ENCODE measurements at regions not wholly inside any gene's neighbourhood (a gene's known extent, or its start where the extent isn't known, plus 50 kb on each side); places are given as distances from the start of the nearest gene placed in this dataset.

DNA sequence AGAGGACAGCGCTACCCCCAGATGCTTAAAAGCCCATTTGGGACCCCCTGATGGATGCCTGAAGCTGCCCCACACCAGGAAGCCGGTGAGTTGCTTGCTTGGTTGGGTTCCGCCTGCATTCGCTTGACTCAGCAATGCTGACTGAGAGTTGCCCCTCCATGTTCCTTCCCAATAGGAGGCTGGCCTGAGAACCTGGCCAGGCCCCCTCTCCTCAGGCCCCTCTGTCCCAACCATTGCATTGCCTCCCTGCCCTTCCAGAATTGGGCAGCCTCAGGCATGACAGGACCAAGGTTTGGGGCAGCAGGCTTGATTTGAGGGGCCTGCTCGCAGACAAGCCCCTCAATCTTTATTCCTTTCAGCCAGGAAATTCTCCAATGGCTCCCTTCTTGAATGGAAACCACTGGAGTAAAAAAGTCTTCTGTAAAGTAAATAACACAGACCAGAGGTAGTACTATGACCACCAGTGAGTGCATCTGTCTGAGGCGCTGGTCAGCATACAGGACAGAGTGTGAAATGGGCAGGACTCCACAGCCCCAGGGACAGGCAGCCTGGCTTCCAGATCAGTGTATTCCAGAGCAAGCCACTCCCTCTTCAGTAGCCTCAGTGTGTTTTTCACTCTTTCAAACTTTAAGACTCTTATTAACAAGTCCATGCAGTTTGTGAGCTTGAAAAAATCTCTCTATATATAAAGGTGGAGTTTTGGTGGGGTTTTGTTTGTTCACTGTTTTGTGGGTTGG, 104.7 kb downstream of the C1QL2 start:
- DNase-seq (ENCODE audit: low read depth), result no peak
- no peak overlapping the region for H3K4me3 ChIP-seq (ENCODE audit: low read length)
- TF ChIP-seq, protein P1, sequence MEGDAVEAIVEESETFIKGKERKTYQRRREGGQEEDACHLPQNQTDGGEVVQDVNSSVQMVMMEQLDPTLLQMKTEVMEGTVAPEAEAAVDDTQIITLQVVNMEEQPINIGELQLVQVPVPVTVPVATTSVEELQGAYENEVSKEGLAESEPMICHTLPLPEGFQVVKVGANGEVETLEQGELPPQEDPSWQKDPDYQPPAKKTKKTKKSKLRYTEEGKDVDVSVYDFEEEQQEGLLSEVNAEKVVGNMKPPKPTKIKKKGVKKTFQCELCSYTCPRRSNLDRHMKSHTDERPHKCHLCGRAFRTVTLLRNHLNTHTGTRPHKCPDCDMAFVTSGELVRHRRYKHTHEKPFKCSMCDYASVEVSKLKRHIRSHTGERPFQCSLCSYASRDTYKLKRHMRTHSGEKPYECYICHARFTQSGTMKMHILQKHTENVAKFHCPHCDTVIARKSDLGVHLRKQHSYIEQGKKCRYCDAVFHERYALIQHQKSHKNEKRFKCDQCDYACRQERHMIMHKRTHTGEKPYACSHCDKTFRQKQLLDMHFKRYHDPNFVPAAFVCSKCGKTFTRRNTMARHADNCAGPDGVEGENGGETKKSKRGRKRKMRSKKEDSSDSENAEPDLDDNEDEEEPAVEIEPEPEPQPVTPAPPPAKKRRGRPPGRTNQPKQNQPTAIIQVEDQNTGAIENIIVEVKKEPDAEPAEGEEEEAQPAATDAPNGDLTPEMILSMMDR (IDR thresholded peaks at IDR 0.05; ENCODE audit: insufficient read depth, low read depth, low read length, missing control alignments), result no peak

- no peak overlapping the region for H3K4me3 ChIP-seq (ENCODE audit: low read length)
- DNase-seq (ENCODE audit: low read depth), result no peak
- TF ChIP-seq, protein P1 (IDR thresholded peaks at IDR 0.05; ENCODE audit: insufficient read depth, low read depth, low read length, missing control alignments), result no peak
Measured at GRCh38 chr2:119051263-119051662, 107.3 kb downstream of the C1QL2 start.

DNA sequence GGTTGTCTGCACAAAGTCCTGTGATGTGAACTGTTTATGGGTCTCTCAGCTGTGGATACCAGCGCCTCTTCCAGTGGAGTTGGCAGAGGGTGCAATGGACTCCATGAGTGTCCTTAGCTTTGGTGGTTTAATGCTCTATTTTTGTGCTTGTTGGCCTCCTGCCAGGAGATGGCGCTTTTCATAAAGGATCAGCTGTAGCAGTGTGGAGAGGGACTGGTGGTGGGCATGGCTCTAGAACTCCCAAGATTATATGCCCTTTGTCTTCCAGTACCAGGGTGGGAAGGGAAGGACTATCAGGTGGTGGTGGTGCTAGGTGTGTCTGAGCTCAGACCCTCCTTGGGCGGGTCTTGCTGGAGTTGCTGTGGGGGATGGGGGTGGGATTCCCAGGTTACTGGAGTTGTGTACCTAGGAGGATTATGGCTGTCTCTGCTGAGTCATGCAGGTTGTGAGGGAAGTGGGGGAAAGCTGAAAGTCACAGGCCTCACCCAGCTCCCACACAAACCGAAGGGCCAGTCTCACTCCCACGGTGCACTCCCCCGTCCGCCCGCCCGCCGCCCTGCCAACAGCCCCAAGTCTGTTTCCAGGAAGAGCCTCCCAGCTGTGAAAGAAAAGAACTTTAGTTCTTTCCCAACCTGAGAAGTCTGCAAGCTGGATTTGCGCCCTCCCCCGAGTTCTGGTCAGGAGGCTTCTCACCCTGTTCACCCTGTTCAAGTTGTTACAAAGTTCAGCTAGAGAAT, 108.1 kb downstream of the MARCO start:
- DNase-seq (ENCODE audit: low read depth), result no peak
- no peak overlapping the region for H3K4me3 ChIP-seq (ENCODE audit: low read length)
- TF ChIP-seq, protein P1 (IDR thresholded peaks at IDR 0.05; ENCODE audit: insufficient read depth, low read depth, low read length, missing control alignments), result no peak

All from epithelial cell of esophagus (primary cell).